Right ventricle myocardium inferior (tissue), 1 donor: ENCODE measurements at regions not wholly inside any gene's neighbourhood (a gene's known extent, or its start where the extent isn't known, plus 50 kb on each side); places are given as distances from the start of the nearest gene placed in this dataset.

Source experiments
- ATAC-seq: fragments of 200-7000 bp; cut with Tn5 transposase; one replicate; pipeline ENCODE4 v1.9.1; 2020; ENCODE audit warnings: mild to moderate bottlenecking, moderate library complexity
- DNase-seq: peaks from one replicate; pipeline ENCODE4 v3.0.0; 2021; ENCODE audit errors: missing footprints
- intact Hi-C: fragments of 100-400 bp; cut with DNase I; formaldehyde crosslinking; loops from one replicate; pipeline ENCODE4 v1.11.0; 2022
- donor health status: DM: no; HTN: yes; CAD: no; lungs with severe emphysema.

DNA sequence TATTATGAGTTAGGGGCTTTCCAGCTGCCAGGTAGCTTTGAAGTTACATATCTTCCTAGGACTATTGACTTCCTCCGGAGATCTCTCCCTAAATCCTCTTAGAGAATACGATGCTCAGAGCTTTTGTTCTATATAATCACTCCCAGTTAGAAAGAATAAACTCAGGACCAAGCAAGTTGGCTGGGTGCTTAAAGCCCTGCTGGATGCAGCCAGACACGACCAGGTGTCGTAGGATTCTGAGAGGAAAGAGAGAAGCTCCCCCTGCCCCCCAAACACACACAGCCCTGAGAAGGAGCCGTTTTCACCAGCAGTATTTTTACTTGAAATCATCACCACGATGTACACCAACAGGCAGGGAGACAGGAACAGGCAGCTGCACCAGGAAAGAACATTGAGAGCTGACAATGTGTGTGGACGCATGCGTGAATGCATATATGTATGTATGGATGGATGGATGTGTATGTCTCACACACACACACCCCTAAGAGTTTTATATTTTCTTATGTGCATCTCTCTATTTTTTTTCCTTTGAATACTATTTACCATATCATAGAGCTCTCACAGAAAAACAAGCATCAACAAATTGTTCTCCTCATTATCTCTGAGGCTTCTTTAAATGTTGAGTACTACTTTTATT lies 382.6 kb downstream of the EPHA4 start:
- intact Hi-C loops: no loop called here
- ATAC-seq: no peak
- no peak for DNase-seq

DNA sequence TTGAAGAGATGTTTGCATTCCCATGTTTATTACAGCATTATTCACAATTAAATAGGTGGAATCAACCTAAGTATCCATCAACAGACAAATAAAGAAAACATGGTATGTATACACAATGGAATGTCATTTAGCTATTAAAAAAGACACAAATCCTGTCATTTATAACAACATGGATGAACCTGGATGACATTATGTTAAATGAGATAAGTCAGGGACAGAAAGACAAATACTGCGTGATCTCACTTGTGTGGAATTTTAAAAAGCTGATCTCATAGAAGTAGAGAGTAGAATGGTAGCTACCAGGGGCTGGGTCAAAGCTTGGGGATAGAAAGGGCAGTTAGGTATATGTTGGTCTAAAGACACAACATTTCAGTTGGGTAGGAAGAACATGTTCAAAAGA lies 376.3 kb downstream of the EPHA4 start:
- DNase-seq: no peak
- intact Hi-C loops: no loop called here
- no peak for ATAC-seq

DNA sequence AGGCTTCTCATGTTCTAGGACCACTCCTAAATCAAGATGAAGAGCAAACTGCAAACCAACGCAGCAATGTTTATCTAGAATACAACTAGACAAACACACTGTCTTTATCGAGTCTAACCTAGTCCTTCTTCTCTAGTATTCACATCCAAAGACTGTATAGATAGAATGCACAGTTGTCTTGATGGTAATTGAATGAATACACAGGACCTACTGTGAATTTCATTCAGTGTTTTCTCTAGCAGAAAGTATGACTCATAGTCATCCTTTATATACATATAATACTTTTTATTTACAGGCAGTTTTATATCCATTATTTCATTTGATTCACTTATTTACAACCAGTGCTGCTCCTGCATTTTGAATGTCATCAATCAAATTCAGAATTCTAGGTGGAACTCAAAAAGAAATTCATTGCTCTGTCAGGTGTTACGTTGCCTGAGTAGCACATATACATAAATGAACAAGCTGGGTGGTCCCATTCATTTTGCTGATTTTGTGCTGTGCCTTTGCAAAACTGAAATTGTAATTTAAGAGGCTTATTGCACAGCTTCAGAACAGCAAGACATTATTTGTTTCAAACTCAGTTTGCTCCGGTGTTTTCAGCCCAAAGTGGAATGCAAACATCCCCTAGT lies 374.8 kb downstream of the EPHA4 start:
- ATAC-seq: no peak
- no peak for DNase-seq
- intact Hi-C loops: no loop called here

DNA sequence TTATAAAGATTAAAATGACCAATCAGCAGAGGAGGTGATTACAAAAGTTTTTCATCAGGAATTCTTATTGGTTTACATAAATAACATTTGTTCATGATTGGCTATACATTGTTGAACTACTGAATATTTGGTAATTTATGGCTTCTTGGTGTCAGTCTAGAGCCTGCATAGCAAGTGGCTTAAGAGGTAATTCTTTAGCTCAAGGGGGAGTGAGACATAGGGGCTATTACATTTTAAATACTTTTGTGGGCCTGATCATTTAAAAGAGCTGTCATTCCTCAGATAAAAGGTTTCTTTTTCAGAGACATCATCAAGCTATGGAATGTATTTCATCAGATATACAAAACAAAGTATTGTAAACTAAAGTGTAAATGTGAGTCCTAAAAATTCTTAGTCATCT lies 373.8 kb downstream of the EPHA4 start:
- ATAC-seq (no peak), DNase-seq (no peak)
- intact Hi-C loops: no loop called here

DNA sequence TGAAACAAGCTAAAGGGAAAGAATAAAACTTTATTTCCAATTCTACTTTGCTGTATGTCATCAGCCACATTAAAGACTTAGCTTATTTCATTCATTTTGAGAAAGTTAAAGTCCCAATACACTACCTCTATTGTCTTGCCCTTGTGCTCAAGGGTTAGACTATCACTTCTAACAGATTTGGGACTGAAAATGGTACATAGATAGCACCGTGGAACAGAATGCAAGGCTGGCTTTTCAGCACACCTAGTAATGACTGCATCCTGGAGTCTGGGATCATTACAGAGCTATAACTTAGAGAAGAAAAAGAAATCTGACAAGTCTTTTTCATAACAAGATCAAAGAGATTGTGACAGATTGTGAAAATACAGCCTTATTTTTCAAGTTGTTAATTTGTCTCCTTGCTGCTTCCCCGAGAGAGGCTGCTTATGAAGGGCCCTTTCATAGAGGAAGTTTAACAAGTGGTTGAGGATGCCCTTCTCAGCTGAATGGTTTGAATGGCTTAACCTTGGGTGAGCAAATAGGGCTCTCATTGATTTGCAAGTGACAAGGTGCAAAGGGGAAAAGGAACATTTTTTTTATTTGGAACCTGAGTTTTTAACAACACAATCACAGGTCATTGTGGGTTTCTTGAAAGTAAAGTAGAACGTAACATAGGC lies 371.8 kb downstream of the EPHA4 start:
- intact Hi-C loops: no loop called here
- DNase-seq (no peak), ATAC-seq (no peak)

DNA sequence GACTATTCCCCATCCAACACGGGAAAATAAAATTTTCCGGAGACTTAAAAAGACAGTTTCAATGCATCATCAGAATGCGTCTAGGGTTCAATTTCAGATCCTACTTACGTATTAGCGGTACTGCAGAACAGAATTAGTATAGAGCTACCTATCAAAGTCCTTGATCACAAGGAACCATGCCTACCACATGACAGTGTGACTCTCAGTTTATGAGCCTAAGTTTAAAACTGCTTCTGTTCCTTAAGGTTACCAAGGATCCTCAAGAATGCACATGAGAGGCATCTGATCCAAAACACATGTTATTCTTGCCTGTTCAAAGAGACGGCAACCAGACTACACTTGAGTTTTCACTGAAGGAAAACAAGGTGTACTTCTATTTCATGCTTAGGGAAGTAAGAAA lies 369.7 kb downstream of the EPHA4 start:
- no peak for ATAC-seq
- intact Hi-C loops: no loop called here

DNA sequence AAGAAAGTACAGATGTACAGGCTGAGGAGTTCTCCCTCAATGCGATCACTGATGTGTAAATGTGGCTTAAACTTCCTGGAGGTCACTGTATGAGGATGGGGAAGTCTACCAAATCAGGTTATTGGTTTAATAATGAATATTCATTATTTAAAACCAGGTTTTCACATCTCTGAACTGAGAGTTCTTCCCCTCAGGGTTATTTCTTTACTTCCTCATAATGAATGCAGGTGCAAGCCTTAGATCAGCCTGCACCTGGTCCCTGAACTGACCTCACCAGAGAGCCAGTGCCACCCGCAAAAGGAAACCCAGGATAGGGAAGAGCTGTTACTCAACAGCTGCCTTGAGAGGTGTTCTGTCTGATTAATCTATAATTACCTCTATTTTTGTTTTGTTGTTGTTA lies 369.0 kb downstream of the EPHA4 start:
- no peak for ATAC-seq
- no peak for DNase-seq
- intact Hi-C loops: no loop called here

More for the DNA sequence above, 369.7 kb downstream of the EPHA4 start:
- no peak for DNase-seq

DNA sequence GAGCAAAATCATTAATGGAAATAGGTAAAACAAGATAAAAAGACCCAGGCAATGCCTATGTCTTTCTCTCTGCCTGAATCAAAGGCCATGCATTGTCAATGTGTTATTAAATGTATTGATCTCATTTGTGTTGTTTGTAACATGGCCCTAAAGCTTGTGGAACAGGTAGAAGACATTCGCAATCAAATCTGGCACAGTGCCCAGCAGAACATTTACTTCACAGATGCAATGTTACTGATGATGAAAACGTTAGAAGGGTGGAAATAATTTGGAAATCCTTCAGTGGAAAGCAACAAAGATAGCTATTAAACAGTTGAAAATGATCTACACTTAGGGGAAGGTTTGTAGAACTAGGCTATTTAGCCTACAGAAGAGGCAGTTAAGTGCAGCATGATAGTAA lies 368.2 kb downstream of the EPHA4 start:
- intact Hi-C loops: no loop called here
- DNase-seq: no peak
- no peak for ATAC-seq

DNA sequence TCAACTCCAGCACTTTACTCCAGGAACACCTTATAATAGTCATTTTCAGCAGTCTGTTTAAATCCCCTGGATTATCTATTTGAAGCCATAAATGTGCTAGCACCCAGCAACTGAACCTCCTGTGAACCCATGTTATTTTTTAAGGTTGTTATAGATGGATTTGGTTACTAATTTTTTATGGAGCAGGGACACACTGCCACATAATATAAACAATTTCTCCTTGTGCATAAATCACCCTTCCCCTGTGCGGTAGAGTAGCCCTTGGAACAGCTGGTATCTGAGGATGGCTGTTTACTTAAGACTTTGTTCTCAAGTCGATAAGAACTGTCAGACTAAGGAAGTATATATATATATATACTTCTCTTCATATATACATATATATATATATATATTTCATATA lies 367.4 kb downstream of the EPHA4 start:
- intact Hi-C loops: no loop called here
- DNase-seq: no peak
- no peak for ATAC-seq

DNA sequence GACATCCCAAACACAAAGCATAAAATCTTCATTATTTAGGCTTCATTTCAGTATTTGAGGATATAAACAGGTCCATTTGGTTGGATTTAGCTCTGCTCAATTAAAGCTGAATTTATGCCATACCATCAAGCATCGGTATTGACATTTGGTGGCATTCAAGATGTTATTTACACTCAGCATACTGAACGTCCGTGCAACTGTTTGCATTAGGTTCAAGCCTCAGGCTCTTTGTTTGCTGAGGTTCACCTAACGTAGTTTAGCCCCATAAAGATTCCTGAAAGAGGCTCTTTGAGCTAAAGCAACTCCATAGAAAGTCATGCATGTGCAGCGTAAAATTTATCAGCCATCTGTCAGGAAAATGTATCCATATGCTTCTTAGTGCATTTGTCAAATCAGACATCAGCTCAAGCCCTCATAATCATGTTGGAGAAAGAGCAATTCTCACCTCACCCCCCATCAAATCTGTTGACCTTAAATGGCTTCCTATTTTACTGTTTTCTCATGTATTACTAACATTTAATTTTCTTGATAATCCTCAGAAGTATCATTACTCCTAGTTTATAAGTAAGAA lies 366.9 kb downstream of the EPHA4 start:
- no peak for ATAC-seq
- intact Hi-C loops: no loop called here

DNA sequence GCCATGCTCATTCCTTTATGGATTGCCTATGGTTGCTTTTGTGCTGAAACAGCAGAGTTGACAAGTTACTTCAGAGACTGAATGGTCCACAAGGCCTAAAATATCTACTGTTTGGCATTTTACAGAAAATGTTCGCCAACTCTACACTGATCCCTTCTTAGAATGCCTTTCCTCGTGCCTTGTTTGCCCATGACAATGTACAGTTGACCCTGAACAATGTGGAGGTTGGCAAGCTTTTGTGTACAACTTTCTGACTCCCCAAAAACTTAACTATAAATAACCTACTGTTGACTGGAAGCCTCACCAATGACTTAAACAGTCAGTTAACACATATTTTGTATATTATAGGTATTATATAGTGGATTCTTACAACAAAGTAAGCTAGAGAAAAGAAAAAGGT lies 361.4 kb downstream of the EPHA4 start:
- intact Hi-C loops: no loop called here
- DNase-seq (no peak), ATAC-seq (no peak)

More for the DNA sequence above, 366.9 kb downstream of the EPHA4 start:
- no peak for DNase-seq

DNA sequence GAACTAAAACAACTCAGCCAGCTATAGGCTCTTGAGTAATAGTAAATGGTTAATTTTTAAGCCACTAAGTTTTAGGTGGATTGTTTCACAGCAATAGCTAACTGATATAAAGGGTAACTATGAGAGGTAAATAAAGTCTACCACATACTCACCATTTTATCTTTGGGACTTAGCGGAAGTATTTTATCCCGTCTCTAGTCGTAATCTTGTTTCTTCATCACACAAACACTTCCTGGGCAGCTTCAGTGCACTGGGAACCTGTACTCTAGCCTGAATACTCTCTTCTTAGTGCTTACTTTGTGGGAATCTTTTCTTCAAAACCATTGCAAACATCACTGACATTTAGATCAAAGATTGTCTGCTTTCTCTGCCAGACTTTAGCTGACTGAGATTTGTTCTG lies 360.5 kb downstream of the EPHA4 start:
- no peak for ATAC-seq
- DNase-seq: no peak

DNA sequence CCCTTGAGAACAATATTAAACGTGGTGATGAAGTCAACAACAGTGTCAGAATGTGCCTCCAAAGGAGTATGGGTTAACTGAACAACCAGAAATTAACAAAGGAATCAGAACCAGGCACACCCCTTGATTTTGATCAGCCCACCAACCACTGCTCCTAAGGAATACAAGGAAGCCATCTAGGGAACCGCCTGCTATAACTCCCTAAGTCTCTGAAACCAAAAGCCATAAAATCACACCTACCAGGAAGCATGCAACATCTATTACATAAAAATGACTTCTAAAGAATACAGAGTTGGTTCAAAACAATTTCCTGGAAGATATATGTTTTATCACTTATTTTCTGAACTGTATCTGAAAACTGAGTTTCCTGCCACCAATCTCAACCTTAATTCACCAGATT lies 360.0 kb downstream of the EPHA4 start:
- intact Hi-C loops: no loop called here
- ATAC-seq: no peak
- no peak for DNase-seq

More for the DNA sequence above, 360.5 kb downstream of the EPHA4 start:
- intact Hi-C loops: no loop called here

DNA sequence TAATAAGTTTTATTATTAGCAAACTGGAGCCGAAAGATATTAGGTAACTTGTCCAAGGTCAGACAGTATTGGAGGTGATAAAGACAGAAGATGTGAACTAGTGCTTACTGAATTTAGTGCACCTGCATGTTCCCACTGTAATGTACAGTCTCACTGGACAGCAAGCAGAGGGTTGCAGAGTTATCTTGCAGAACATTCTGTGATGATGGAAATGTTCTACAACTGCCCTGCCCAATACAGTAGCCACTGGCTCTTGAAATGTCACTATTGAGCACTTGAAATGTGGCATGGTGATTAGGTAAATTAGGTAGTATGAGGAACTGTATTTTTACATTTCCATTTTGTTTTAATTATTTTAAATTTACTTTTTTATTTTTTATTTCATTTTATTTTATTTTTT lies 356.6 kb downstream of the EPHA4 start:
- DNase-seq (no peak), ATAC-seq (no peak)
- intact Hi-C loops: no loop called here

DNA sequence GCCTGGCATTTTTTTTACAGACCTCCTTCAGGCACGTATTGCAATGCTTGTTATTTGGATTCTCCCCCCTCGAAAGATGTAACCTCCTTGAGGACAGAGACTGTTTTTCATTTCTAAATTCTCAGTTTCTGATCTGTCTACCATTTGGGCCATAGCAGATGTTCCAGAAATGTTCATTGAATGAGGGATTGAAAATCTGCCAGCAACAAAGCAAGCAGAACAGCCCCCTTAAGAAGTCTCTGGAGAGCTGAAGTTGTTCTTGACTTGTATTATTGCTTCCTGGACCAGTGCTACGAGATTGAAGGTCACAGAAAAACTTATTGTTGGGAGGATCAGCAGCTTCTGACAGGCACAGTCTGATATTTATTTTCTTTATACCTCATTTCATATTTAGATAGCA lies 355.5 kb downstream of the EPHA4 start:
- DNase-seq (no peak), ATAC-seq (no peak)
- intact Hi-C loops: no loop called here

DNA sequence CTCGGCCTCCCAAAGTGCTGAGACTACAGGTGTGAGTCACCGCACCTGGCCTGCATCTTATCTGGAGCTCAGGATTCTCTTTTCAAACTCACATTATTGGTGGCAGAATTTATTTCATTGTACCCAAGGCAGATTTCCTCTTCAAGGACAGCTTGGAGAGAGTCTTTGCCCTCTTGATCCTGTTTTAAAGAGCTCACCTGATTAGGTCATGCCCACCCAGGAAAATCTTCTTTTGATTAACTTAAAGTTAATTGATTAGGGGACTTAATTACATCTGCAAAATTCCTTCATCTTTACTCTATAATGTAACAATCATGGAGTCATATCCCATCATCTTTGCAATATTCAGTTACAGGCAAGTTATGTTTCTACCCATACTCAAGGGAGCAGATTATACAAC lies 346.4 kb downstream of the EPHA4 start:
- DNase-seq: no peak
- ATAC-seq: no peak
- intact Hi-C loops: loop anchor here (5.0 to 10.0 kb wide), 2 partner anchors 118 to 531 kb away; no protein-coding TSS in a partner anchor

DNA sequence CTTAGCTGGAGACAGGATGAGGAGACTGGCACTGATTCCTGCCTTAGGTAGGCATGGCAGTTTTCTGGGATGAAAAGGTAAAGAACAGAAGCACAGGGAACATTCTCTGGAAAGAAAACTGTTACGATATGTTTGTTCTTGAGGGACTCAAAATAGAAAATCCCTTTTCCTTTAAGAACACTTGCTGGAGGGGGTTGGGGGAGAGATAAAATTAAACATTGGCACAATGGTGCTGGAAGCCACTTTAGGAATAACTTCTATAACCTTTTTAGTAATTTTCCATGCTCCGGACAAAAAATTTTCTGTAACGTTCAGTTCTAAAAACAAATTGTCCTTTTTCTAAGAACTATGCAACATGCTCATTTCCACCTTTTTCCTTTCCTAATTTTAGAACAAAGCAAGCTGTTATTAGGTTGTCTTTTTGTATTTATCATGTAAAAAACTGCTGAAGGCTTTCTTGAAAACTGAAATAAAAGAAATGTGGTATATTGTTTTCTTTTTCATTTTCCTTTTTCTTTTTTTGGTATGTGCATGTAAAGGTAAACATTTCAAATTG lies 343.8 kb downstream of the EPHA4 start:
- DNase-seq (no peak), ATAC-seq (no peak)
- intact Hi-C loops: loop anchor here (2.0 to 10.0 kb wide), 4 partner anchors 121 to 533 kb away; partner anchors contain the start of gene EPHA4

DNA sequence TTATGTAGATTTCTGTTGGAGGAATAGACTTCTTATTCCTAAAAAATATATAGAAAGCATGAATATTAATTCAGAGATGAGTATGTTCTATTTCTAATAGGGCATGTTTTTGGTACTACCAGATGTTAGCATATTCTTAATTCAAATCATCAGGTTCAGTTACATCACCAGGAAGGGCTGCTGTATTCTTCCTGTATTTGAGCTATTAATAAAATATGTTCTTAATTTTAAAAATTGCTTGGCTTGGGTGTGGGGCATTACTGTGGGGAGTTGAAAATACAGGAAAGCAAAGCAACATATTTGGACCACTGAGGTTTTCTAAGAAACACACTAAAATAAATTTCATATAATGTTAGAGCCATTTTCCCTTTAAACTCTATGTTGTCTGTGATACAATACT lies 343.0 kb downstream of the EPHA4 start:
- ATAC-seq (no peak), DNase-seq (no peak)
- intact Hi-C loops: loop anchor here (2.0 to 10.0 kb wide), 4 partner anchors 122 to 534 kb away; partner anchors contain the start of gene EPHA4

DNA sequence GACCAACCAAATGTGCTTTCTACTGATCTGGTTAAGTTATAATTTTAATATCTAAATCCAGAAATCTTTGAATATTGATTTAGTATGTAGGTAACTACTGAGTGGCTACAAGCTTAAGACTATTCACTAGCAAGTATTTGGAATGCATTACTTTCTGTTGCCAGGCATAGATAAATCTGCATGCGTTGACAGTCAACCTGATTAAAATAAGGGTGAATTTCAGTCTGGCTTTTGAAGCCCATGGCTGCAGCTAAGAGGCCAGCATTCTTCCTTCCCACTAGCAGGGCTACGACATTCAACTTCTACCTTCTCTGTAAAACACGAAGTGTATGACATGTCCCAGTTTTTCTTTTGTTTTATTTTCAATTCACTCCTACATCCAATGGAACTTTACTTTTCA lies 340.6 kb downstream of the EPHA4 start:
- DNase-seq (no peak), ATAC-seq (no peak)
- intact Hi-C loops: no loop called here

DNA sequence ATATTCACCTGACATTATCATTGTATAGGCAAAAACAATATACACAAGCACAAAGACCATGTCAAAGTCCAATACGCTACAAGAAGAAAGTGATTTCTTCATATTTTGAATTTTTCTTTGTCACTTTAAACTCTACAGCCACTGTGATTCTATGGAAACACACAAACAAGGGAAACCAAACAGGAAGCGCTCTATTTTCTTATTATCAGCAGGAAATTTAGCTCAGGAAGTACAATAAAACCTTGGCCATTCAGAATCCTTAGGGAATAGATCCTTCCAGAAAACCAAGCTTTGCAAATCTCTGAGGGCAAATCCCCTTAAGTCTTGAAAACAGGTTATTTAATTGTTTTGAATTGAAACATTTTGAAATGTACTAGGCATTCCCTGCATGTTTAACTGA lies 336.2 kb downstream of the EPHA4 start:
- ATAC-seq (no peak), DNase-seq (no peak)
- intact Hi-C loops: no loop called here
